Fibroblast of skin of scalp (primary cell): ENCODE measurements at regions not wholly inside any gene's neighbourhood (a gene's known extent, or its start where the extent isn't known, plus 50 kb on each side); places are given as distances from the start of the nearest gene placed in this dataset.
A peak's percentile ranks its signal among the peaks of the same experiment; 100 is the strongest.
"Not testable (repeated sequence)": the region's sequence is repeated elsewhere in the genome, so short reads cannot be mapped to it uniquely, and the experiment has no call there.

Experiments
- DNase-seq: peaks from one replicate; pipeline ENCODE4 v3.0.0-alpha.2; 2013

GRCh38 chr2:236831698-236832097 lies 254.0 kb upstream of the COPS8 start:
- DNase-seq = no peak

- no peak for DNase-seq
Observed at GRCh38 chr2:236833501-236834073, 252.1 kb upstream of the COPS8 start.

GRCh38 chr2:236834284-236834683 lies 251.4 kb upstream of the COPS8 start:
- no peak for DNase-seq

- no peak for DNase-seq
Observed at GRCh38 chr2:236835307-236836024, 250.2 kb upstream of the COPS8 start.

- not testable (repeated sequence) for DNase-seq
Observed at GRCh38 chr2:236836028-236836427, 249.7 kb upstream of the COPS8 start.

GRCh38 chr2:236840215-236840614 lies 245.5 kb upstream of the COPS8 start:
- DNase-seq = peak; percentile 33

GRCh38 chr2:236840857-236841256 lies 244.8 kb upstream of the COPS8 start:
- DNase-seq = no peak

- DNase-seq = no peak
Observed at GRCh38 chr2:236841389-236841788, 244.3 kb upstream of the COPS8 start.

GRCh38 chr2:236843161-236843968 lies 242.3 kb upstream of the COPS8 start:
- DNase-seq = no peak

GRCh38 chr2:236844711-236845110 lies 241.0 kb upstream of the COPS8 start:
- no peak for DNase-seq

GRCh38 chr2:236847023-236847422 lies 238.7 kb upstream of the COPS8 start:
- no peak for DNase-seq

GRCh38 chr2:236847538-236848263 lies 238.0 kb upstream of the COPS8 start:
- DNase-seq = no peak

- DNase-seq = no peak
Observed at GRCh38 chr2:236848501-236848900, 237.2 kb upstream of the COPS8 start.

- no peak for DNase-seq
Observed at GRCh38 chr2:236849508-236849907, 236.2 kb upstream of the COPS8 start.

GRCh38 chr2:236849940-236850339 lies 235.7 kb upstream of the COPS8 start:
- DNase-seq = no peak

- DNase-seq = no peak
Observed at GRCh38 chr2:236851187-236851586, 234.5 kb upstream of the COPS8 start.

GRCh38 chr2:236852100-236852976 lies 233.4 kb upstream of the COPS8 start:
- DNase-seq = no peak

GRCh38 chr2:236852977-236853374 lies 232.7 kb upstream of the COPS8 start:
- DNase-seq = peak; percentile 49

GRCh38 chr2:236853585-236854051 lies 232.1 kb upstream of the COPS8 start:
- DNase-seq = no peak

- no peak for DNase-seq
Observed at GRCh38 chr2:236855176-236855865, 230.4 kb upstream of the COPS8 start.
